A204.1 (cell line): ENCODE measurements at regions not wholly inside any gene's neighbourhood (a gene's known extent, or its start where the extent isn't known, plus 50 kb on each side); places are given as distances from the start of the nearest gene placed in this dataset.

Experiments used
- FAIRE-seq: peaks from 2 replicates; lab custom pipeline; 2012; peaks lifted over from hg19 to GRCh38; lab: Jason Lieb, UNC

DNA sequence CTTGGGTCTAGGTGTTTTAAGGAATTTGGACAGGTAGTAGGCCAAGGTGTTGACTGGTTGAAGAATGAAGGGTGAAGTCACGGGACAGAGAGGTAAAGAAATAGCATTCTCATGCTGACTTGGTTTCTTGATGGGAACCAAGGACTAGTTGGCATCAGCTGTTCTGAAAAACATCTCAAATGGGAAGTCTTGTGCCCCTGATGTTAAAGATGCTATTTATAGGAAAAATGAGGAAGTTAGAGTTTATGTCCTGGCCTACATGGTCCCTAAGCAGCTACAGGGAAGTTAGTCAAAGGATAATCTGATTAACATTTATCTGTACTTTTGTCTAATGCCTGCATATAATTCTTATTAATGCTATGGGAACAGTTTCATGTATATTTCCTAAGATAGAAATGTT is 262.4 kb downstream of the HHIPL2 start:
- FAIRE-seq, result no peak

DNA sequence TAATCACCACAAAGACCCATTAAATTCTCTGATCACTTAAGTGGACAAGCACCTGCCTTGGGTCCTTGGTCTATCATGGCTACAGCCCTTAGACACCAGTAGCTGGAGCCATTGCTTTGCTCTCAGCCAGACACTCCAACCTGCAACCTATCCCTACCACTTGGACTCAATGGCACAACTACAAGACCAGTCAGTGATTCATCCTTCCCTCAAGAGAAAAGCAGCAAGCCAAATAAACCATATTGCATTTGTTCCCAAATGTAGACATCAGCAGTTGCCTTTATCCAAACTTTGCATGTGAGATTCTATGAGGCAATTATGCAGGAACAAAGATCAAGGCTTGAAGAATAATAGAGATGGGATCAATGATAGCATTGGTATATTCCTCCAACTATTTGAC is 263.4 kb downstream of the HHIPL2 start:
- no peak for FAIRE-seq

DNA sequence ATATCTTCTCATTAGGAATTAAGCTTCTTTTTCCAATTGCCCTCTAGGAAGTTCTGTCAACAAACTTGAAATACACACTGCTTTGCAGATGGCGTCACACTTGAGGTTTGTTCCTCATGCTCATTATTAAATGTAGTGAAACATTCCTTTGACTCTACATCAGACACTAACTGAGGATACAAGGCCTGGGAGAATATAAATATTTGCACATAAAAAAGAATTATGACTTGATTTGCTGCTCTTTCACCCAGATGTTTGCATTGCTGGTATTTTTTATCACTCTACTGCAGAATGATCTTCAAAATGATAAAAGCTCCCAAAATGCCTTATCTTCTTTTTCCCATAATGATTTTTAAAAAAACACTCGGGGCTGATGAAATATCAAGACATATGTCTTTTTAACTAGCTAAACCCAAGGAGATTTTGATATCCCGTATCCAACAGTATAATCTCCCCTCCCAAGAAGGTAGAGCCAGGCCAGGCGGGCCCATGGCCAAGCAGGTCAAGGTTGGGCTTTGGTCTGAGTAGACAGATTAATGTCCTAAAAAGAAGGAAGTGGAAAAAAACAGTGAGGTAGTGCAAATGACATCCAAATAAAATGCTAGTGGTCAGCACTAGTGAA is 264.6 kb downstream of the HHIPL2 start:
- no peak for FAIRE-seq

DNA sequence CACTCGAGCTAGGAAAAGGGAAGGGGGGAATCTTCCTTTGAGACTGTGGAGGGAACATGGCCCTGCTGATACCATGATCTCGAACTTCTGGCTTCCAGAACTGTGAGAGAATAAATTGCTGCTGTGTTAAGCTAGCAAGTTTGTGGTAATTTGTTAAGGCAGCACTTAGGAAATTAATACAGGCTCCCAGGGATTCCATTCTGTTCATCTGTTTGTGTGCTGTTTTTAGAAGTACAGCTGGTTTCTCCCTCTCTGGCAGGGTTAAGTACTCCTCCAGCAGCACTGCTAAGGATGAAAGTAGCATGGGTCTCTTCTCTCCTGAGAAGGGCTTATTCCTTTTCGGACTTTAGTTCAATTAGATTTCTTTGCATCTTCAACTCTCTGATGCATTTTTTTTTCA is 268.3 kb downstream of the HHIPL2 start:
- FAIRE-seq, result no peak

DNA sequence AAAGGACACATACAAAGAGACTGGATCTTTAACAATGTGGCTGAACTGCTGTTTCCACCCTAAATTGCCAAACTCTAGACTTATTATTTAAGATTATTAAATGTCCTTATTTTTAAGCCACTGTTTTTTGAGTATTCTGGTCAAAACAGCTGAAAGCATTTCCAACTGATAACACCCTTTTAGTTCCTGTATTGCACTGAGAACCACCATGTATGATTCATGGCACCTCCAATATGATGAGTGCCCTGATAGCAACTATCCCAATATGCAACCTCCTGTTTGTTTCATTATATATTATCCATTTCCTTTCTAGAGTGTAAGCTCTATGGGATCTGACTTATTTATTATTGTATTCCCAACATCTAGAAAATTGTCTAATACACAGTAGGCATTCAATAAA is 269.4 kb downstream of the HHIPL2 start:
- no peak for FAIRE-seq

DNA sequence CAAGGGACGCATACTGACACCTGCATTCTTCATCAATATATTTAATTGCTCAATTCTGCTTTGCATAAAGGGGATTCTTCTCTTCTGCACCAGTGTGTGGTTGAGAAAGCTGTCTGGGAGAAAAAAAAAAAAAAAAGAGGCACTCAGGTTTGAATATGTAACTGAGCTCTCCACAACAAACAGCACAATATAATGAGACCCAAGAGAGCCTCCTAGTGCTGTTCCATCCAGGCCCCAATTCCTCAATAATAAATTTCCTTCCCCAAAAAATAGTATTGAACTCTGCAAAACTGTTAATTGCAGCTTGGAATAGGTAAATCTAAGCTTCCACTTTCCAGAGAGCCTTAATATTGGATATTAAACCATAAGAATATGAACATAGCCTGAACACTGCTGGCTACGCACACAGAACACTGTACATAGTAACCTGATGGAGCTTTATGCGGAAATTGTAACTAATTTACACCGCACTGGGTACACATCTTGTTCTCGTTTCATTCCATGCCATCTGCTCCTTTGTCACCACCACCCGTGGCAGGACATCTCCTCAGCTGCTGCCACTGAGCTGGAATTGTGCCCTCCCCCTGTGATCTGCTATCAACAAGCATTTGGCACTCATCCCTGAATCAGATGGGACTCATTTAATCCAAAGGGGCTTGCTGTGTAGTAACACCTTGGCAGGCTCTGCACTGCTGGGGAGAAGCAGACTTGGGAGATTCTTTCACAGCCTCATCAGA is 272.0 kb downstream of the HHIPL2 start:
- FAIRE-seq, result no peak

DNA sequence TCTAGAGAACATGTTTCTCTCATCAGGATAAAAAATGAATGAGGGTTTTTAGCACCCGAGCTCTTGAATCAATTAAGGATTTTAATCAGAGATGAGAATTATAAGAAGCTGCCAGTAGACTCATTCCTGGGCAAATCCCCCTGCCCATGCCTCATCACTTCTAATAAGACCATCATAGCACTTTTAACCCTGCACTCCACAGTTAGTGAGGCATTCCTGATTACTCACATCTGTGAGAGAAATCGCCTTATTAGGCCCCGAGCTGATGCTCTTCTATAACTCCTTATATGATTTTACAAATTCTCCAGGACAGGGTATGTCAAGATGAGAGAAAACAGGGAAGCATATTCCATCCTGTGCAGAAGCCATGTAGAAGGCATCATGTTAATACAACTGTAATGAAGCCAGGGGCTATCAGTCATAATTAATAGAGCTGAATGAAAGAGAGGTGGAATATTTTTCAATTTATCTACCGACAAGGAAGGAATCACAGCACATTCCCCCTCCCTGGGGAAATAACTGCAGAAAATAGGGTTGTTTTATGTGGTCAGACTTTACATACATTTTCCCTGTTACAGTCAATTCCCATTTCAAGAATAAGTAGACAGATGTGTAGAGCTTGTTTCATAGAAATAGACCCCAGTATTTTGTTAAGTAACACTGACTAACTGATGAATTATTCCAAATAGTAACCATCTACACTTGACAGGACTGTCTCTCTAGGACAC is 272.7 kb downstream of the HHIPL2 start:
- FAIRE-seq, result no peak

DNA sequence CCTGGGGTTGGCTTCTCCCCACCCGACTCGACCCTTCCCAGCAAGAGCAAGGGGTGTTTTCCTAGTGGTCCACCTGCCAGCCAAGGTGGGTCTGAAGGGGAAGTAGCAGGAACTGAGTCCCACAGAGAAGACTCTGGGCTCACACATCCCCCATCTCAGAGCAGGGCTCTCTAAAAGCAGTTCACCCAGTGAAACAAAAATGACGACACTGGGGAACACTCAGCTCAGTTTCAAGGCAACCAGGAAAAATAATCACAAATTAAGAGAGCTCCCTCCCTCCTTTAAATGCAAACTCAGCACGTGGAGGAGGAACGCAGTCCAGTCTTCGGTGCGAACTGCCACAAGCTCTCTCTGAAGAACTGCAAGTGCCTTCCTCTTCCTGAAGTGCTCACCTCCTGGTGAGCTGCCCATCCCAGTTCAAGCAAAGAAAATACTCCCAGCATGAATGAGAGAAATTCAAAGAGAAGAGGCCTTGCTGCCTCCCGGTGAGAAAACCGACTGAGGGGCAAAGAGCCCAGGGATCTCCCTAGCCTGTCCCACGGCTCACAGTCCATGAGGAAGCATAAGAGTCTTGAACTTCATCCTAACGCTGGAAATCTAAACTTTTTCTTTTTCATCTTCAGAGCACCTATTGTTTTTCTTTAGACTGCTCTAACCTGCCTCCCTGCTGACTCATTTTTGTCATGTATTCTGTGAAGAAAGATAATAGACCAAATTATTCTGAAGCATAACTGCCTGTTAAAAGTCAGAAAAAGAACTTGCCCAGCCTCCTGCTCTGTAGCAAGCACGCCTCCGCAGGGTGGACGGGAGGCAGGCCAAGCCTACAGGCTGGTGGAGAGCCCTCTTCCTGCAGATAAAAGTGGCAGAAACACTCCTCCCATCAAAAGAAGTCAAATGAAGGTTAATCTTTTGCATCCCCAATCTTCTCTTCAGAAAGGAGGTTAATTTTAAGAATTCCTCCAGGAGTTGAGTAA is 281.4 kb downstream of the HHIPL2 start:
- FAIRE-seq, result no peak

DNA sequence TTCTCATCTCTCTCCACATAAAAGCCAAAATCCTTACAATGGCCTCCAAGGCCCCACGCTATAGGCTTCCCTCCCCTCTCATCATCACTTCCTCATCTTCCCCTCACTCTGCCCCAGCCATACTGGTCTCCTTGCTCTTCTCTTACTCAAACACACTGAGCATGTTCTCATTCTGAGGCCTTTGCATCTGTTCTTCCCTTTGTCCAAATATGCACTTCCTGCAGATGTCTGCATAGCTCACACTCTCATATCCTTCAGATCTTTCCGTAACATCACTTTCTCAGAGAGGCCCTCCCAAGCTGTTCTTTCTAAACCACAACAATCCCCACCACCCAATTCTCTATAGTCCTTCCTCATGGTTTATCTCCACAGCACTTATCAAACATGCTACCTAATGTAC is 284.1 kb downstream of the HHIPL2 start:
- no peak for FAIRE-seq

DNA sequence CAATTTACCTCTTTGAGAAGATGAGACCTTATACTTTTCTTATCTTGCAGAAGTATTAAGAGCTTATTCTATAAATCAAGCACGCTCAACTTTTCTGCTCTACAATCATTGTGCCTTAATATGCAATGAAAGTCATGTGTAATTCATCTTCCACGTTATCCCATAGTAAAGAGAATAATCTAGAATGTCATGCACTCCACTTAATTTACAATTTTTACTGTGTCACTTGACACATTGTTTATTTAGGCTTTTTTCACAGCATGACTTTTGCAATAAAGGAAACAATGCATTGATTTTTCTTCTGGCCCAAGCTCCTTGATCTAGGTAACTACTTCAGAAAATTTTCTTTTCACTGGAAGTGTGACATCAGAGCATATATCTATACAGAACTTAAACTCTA is 290.9 kb downstream of the HHIPL2 start:
- FAIRE-seq, result no peak

DNA sequence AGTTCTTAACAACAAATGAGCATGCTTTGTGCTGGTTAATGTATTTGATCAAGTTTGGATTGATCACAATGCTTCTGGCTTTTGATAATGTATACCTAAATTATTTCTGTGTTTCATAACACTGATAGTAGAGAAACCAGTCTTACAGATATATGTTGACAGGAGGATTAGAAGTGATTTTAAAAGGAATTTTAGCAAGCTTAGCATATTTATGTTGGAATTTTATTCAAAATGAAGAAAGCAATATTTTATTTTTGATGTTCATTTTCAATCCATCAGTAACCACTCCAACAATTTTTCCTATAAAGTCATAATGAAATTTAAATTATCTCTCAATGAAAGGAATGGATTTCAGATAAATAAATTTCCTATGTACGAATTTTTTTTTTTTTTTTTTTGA is 291.8 kb downstream of the HHIPL2 start:
- no peak for FAIRE-seq

DNA sequence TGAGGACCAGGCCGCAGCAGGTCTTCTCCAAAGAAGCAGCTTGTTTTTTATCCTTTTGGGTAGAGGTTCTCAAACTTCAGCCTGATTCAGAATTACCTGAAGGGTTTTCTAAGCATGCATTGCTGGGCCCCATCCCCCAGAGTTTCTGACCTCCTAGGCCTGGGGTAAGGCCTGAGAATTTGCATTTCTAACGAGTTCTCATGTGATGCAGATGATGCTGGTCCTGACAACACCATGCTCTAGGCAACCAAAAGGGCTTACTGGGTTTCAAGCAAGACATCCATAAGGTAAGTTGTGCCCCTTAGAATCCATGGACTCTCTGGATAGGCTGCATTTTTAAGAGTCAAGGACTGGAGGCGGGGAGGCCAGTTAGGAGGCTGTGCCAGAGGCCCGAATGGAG is 295.1 kb downstream of the HHIPL2 start:
- no peak for FAIRE-seq

DNA sequence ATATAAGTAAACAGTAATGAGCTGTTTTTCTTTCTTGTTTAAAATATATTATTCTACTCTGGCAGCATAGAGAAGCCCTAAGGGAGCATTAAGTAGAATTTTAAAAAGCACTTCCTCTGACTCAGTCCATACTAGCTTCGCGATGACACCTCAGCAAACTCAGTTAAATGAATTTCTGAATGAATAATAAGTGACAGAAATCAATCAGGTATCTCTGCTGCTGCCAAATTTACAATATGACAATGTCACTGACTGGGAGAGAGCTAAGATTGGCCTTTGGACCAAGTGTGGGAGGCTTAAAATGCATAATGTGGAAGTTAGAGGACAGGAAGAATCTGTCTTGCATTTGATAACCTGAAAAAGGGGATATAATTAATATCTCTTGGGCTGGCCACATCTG is 296.1 kb downstream of the HHIPL2 start:
- no peak for FAIRE-seq

DNA sequence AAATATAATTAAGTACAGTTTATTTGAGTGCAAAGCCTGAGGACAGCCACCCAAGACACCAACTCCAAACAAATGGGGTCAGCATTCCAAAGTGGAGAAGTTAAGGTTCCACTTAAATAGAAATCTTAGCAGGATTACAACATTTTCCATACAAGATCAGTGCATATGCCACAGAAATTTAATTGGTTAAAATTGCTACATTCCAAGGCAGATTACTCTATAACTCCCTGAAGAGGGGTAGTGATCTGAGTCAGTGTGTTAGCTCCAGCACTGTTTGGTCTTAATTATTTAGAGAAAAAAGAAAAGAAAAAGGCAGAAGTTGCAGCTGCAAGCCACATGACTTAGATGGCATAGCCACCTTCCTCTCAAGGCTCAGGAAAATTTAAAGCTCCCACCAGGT is 297.5 kb downstream of the HHIPL2 start:
- no peak for FAIRE-seq

DNA sequence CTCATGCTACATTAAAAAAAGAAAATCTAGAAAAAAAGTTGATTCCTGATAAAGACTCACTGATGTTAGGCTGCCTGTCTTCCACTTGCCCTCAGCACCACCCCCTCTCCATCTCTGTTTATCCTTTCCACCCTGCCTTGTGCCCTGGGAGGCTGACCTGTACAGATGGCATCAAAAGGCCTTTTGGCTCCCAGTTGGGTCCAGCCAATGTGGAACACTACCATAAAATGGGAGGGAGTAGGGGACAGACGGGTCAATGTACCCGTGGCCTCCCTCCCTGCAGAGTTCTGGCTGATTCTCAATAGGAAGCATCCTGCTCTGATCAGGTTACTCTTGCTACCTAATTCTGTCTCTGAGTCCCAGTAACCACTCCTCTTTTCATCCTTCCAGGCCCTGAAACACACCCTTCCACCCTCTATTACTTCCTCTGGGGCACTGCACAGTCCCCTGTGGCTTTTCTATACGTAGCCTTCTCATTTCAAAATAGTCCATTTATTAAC is 300.0 kb downstream of the HHIPL2 start:
- no peak for FAIRE-seq

DNA sequence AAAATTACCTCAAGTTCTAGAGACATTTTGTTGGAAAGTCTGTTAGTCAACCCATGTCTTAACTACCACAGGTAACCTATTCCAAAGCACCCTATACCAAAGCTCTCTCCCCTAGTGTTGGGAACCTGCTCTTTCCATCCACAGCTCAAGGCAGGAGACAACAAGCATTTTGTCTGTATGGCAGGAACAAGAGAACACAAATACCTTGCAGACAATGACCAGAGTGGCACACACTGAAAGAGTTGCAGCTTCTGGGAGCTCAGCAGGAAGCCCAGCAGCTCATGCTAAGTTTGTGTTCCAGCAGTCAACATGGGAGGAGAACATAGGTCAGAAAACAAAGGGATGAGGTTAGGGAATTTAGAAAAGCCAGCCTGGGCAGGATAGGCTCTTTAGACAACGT is 300.8 kb downstream of the HHIPL2 start:
- FAIRE-seq, result no peak

DNA sequence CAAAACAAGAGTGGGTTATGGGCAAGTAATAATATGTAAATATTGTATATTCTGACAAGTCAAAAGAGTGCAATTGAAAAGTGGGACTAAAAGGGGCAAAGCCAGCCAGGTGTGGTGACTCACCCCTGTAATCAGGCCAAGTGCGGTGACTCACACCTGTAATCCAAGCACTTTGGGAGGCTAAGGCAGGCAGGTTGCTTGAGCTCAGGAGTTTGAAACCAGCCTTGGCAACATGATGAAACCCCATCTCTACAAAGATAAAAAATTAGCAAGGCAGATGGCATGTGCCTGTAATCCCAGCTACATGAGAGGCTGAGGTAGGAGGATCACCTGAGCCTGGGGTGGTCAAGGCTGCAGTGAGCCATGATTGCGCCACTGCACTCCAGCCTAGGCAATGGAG is 304.0 kb downstream of the HHIPL2 start:
- FAIRE-seq, result no peak

DNA sequence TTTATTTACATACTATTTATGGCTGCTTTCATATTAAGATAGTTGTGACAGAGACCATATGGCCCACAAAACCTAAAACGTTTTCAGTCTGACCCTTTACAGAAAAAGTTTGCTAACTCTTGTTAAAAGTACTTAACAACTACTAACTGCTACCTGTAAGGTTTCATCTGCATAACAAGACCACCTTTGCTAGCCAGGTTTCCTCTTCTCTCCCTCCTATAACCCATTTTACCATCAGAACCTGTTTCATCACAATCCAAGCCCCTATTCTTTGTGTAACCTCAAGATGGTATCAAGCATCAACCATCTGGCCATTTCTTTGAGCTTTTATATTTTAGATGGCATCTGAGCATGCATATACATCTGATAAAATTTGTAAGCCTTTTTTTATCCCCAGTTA is 305.4 kb downstream of the HHIPL2 start:
- no peak for FAIRE-seq

DNA sequence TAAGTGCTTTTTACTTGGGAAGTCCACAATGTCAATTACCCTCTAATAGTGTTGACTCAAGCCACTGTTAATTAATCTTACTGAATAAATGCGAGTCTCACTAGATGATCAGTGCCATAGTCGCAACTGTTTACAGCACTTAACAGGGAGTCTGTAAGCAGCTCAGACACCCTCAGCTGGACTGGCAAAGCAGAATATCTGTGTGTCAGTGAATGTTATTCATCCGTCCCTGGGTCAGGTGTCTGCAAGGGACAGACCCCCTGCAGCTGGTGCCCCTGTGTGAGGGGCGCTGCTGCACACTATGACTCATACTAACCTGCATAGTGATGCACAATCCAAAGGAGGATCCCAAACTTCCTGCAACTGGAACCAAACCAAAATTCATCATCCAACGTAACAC is 306.5 kb downstream of the HHIPL2 start:
- no peak for FAIRE-seq

DNA sequence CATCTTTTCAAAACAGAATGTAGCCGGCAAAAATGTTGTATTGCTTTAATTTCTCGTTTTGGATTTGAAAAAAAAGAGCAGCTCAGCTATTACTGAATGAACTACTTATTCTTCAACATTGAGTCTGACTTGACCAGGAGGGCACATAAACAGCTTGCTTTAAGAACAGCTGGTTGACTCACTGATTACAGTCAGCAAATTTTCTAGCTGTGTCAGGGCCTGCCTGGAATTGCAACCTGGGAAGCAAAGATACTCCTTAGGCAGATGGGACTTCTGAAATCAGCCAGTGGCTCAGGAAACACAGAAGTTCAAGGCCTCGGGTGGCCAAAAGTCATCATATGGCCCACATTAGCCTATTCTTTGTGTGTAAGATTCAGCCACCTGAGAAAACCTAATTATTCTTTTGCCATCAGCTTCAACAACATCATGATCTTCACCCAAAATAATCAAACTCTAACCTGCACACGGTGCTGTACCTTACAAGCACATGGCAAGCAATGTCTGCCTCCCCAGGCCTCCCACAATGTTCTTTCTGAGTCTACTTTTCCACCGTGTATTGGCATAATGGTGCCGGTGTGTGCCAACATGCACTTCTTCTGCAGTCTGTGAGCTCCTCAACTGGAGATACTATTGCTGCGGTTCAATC is 307.2 kb downstream of the HHIPL2 start:
- no peak for FAIRE-seq

DNA sequence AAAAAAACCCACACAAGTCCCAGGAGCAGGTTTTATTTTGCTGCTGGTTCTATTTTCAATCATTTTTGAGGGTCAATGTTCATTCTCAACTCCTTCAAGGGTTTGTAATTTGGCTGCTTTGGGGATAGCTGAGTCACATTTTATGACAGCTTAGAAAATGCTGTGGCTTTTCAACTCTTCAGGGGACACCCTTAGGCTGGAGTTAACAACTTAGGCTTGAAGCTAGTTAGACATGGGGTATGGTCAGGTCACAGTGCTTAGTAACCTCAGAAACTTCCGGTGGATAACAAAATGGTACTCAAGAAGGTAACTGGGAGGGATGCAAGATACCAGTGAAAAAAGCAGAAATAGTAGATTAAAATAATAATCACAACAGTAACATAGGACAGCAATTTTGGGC is 308.8 kb downstream of the HHIPL2 start:
- FAIRE-seq, result no peak

DNA sequence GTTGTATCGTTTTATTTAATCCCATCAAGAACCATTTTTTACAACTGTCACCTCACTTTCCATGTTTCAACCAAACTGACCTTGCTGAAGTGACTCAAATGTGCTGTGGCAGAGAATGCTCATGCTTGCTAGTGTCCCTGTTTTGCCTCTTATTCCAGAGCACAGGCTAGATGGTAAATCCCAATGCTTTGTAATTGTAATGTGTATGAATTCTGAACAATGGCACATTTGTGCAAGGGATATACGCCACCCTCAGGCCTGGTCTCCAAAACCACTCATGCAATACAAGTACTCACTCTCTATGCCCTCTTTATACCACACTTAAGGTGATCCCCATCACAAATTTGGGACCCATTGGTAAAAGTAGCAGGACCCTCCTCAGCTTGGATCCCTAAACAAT is 313.6 kb downstream of the HHIPL2 start:
- no peak for FAIRE-seq
